Bronchial epithelial cell (primary cell): ENCODE measurements at regions not wholly inside any gene's neighbourhood (a gene's known extent, or its start where the extent isn't known, plus 50 kb on each side); places are given as distances from the start of the nearest gene placed in this dataset.

Experiments
- DNase-seq: peaks from one replicate; pipeline ENCODE4 v3.0.0-alpha.2; 2010; ENCODE audit warnings: low read depth
- FAIRE-seq: peaks from 2 replicates; lab custom pipeline; 2011; peaks lifted over from hg19 to GRCh38; lab: Jason Lieb, UNC
- H3K27me3 ChIP-seq: 2 replicates; pipeline ENCODE4 v1.5.1; 2011; ENCODE audit warnings: low read length; ENCODE audit not compliant: control insufficient read depth, insufficient read depth
- H3K36me3 ChIP-seq: 2 replicates; pipeline ENCODE4 v1.5.1; 2011; ENCODE audit warnings: low read length; ENCODE audit not compliant: control insufficient read depth, insufficient read depth
- H3K4me3 ChIP-seq: 2 replicates; pipeline ENCODE4 v1.5.1; 2011; ENCODE audit warnings: mild to moderate bottlenecking, low read depth, low read length, control low read depth
- CTCF ChIP-seq: IDR thresholded peaks from 2 replicates; pipeline ENCODE4 v1.5.1; 2011; ENCODE audit warnings: mild to moderate bottlenecking, moderate library complexity, low read length, control low read depth, inconsistent platforms; ENCODE audit not compliant: insufficient read depth, severe bottlenecking

GRCh38 chr2:198374375-198375082 is 570.1 kb downstream of the PLCL1 start:
- TF ChIP-seq CTCF: peak; percentile 48
- peak; percentile 57 for DNase-seq
- Histone ChIP-seq H3K4me3 (no peak overlapping the region), H3K27me3 (no peaks in the 10 kb centered on the region), H3K36me3 (no peaks in the 10 kb centered on the region)
- FAIRE-seq: no peak

- Histone ChIP-seq H3K4me3 (no peak overlapping the region), H3K36me3 (no peaks in the 10 kb centered on the region), H3K27me3 (no peaks in the 10 kb centered on the region)
- no peak for FAIRE-seq
- DNase-seq: peak; percentile 10
- no peak for TF ChIP-seq CTCF
Observed at GRCh38 chr2:198371921-198372543, 567.6 kb downstream of the PLCL1 start.

GRCh38 chr2:198371329-198371728 is 566.9 kb downstream of the PLCL1 start:
- no peak overlapping the region for H3K4me3 ChIP-seq
- no peaks in the 10 kb centered on the region for H3K36me3 ChIP-seq
- DNase-seq: no peak
- no peak for TF ChIP-seq CTCF
- no peak for FAIRE-seq
- H3K27me3 ChIP-seq: no peaks in the 10 kb centered on the region

GRCh38 chr2:198368089-198368488 is 563.7 kb downstream of the PLCL1 start:
- Histone ChIP-seq H3K4me3 (no peak overlapping the region), H3K27me3 (no peaks in the 10 kb centered on the region), H3K36me3 (no peaks in the 10 kb centered on the region)
- FAIRE-seq (no peak), DNase-seq (no peak)
- TF ChIP-seq CTCF: no peak

- Histone ChIP-seq H3K36me3 (no peaks in the 10 kb centered on the region), H3K4me3 (no peak overlapping the region), H3K27me3 (no peaks in the 10 kb centered on the region)
- DNase-seq (no peak), FAIRE-seq (no peak)
- no peak for TF ChIP-seq CTCF
Observed at GRCh38 chr2:198362740-198363139, 558.3 kb downstream of the PLCL1 start.
